ENCODE measurements at regions not wholly inside any gene's neighbourhood (a gene's known extent, or its start where the extent isn't known, plus 50 kb on each side); places are given as distances from the start of the nearest gene placed in this dataset.
A peak's percentile ranks its signal among the peaks of the same experiment; 100 is the strongest.

- no peak overlapping the region for H3K4me3 ChIP-seq
- ATAC-seq (ENCODE audit: low FRiP score in 2 of 2) (no peak), DNase-seq (no peak)
- 79 to 82% methylated on average over 2 of the region's 2 CpGs for WGBS, 2 donors
- no peaks in the 10 kb centered on the region for H3K36me3 ChIP-seq
- TF ChIP-seq CTCF (IDR thresholded peaks at IDR 0.05) = no peak
- no peak for TF ChIP-seq EP300 (IDR thresholded peaks at IDR 0.05)
- no peak for TF ChIP-seq POLR2A (IDR thresholded peaks at IDR 0.05)
- no peak for TF ChIP-seq POLR2AphosphoS5 (IDR thresholded peaks at IDR 0.05)
- no peak overlapping the region for H3K27ac ChIP-seq
- no peaks in the 10 kb centered on the region for H3K4me1 ChIP-seq
- H3K27me3 ChIP-seq = no peaks in the 10 kb centered on the region
- H3K9me3 ChIP-seq = no peaks in the 10 kb centered on the region
Observed at GRCh38 chr12:115761784-115762183, 515.7 kb downstream of the MED13L start.

- DNase-seq = no peak
- Histone ChIP-seq H3K27me3 (no peaks in the 10 kb centered on the region), H3K4me1 (no peaks in the 10 kb centered on the region), H3K27ac (no peak overlapping the region), H3K4me3 (no peak overlapping the region), H3K9me3 (no peaks in the 10 kb centered on the region), H3K36me3 (no peaks in the 10 kb centered on the region)
- TF ChIP-seq CTCF (IDR thresholded peaks at IDR 0.05) (no peak), EP300 (IDR thresholded peaks at IDR 0.05) (no peak), POLR2A (IDR thresholded peaks at IDR 0.05) (no peak), POLR2AphosphoS5 (IDR thresholded peaks at IDR 0.05) (no peak)
- WGBS, 2 donors = 57 to 80% methylated on average over 5 of the region's 5 CpGs
- no peak for ATAC-seq (ENCODE audit: low FRiP score in 2 of 2)
Observed at GRCh38 chr12:115760231-115760630, 517.3 kb downstream of the MED13L start.

- peaks cover 0 to 2% (median 0%) of the 10 kb centered on the region in 4 donors for H3K4me1 ChIP-seq
- no peaks in the 10 kb centered on the region for H3K36me3 ChIP-seq
- no peak overlapping the region for H3K4me3 ChIP-seq
- H3K27me3 ChIP-seq = no peaks in the 10 kb centered on the region
- 66 to 75% methylated on average over 9 of the region's 9 CpGs for WGBS, 2 donors
- no peak for ATAC-seq (ENCODE audit: low FRiP score in 2 of 2)
- H3K27ac ChIP-seq = peak overlapping the region; percentile 36 to 84 (median 68)
- H3K9me3 ChIP-seq = no peaks in the 10 kb centered on the region
- TF ChIP-seq CTCF (IDR thresholded peaks at IDR 0.05) (no peak), POLR2AphosphoS5 (IDR thresholded peaks at IDR 0.05) (no peak), EP300 (IDR thresholded peaks at IDR 0.05) (no peak), POLR2A (IDR thresholded peaks at IDR 0.05) (no peak)
- DNase-seq = no peak
Observed at GRCh38 chr12:115758877-115759620, 518.4 kb downstream of the MED13L start.

GRCh38 chr12:115758183-115758582 is 519.3 kb downstream of the MED13L start:
- no peaks in the 10 kb centered on the region for H3K36me3 ChIP-seq
- TF ChIP-seq POLR2AphosphoS5 (IDR thresholded peaks at IDR 0.05) = no peak
- no peak for TF ChIP-seq EP300 (IDR thresholded peaks at IDR 0.05)
- no peak for TF ChIP-seq POLR2A (IDR thresholded peaks at IDR 0.05)
- no peak for TF ChIP-seq CTCF (IDR thresholded peaks at IDR 0.05)
- DNase-seq (no peak), ATAC-seq (ENCODE audit: low FRiP score in 2 of 2) (no peak)
- no peak overlapping the region for H3K4me3 ChIP-seq
- H3K4me1 ChIP-seq = peaks cover 0 to 3% (median 0%) of the 10 kb centered on the region in 4 donors
- peak overlapping the region in 3 of 4 donors; percentile 36 to 84 (median 70) for H3K27ac ChIP-seq
- H3K9me3 ChIP-seq = no peaks in the 10 kb centered on the region
- 68 to 87% methylated on average over 5 of the region's 5 CpGs for WGBS, 2 donors
- no peaks in the 10 kb centered on the region for H3K27me3 ChIP-seq

- TF ChIP-seq CTCF (IDR thresholded peaks at IDR 0.05) (no peak), POLR2AphosphoS5 (IDR thresholded peaks at IDR 0.05) (no peak), POLR2A (IDR thresholded peaks at IDR 0.05) (no peak), EP300 (IDR thresholded peaks at IDR 0.05) (no peak)
- 80% methylated on average over 8 of the region's 8 CpGs for WGBS, 2 donors
Observed at GRCh38 chr12:115756804-115757203, 520.7 kb downstream of the MED13L start.

More at GRCh38 chr12:115756804-115757203, 520.7 kb downstream of the MED13L start:
- no peaks in the 10 kb centered on the region for H3K36me3 ChIP-seq
- H3K9me3 ChIP-seq = no peaks in the 10 kb centered on the region
- ATAC-seq (ENCODE audit: low FRiP score in 2 of 2) = no peak
- no peak for DNase-seq
- H3K4me1 ChIP-seq = peaks cover 0 to 14% (median 4%) of the 10 kb centered on the region in 4 donors
- peak overlapping the region in 3 of 4 donors; percentile 27 to 84 (median 41) for H3K27ac ChIP-seq
- H3K4me3 ChIP-seq = no peak overlapping the region
- H3K27me3 ChIP-seq = no peaks in the 10 kb centered on the region

All from upper lobe of left lung (tissue), 6 donors.